DOHH2 (cell line): ENCODE measurements at regions not wholly inside any gene's neighbourhood (a gene's known extent, or its start where the extent isn't known, plus 50 kb on each side); places are given as distances from the start of the nearest gene placed in this dataset.

Experiments
- CTCF ChIP-seq: fragments of 200-600 bp; sonication (generic); IDR thresholded peaks from one replicate; pipeline ENCODE4 v1.5.1; 2014; ENCODE audit warnings: antibody characterized with exemption, mild to moderate bottlenecking, low read depth, low read length; ENCODE audit not compliant: poor library complexity, severe bottlenecking
- EZH2phosphoT487 ChIP-seq: fragments of 200-600 bp; sonication (generic); IDR thresholded peaks from 2 replicates; pipeline ENCODE4 v1.6.1; 2017; ENCODE audit warnings: borderline replicate concordance, mild to moderate bottlenecking, antibody characterized with exemption, low read length, moderate library complexity, mixed read lengths

- no peak for TF ChIP-seq CTCF
- TF ChIP-seq EZH2phosphoT487: no peak
Observed at GRCh38 chrX:128105659-128106058, 53.5 kb upstream of the ACTRT1 start.
